Thyroid gland (tissue), 4 donors: ENCODE measurements at regions not wholly inside any gene's neighbourhood (a gene's known extent, or its start where the extent isn't known, plus 50 kb on each side); places are given as distances from the start of the nearest gene placed in this dataset.

Experiments used
- CTCF ChIP-seq, 6 experiments: fragments of 200-600 bp in 3 of 6; fragments of 450-650 bp in 3 of 6; sonication (generic) in 3 of 6; IDR thresholded peaks; one replicate each; pipeline ENCODE4 v1.5.1; 2016 to 2019; ENCODE audit warnings: antibody characterized with exemption in 6 of 6, mild to moderate bottlenecking in 2 of 6, inconsistent platforms in 1 of 6, moderate library complexity in 1 of 6
- POLR2A ChIP-seq, 2 donors: fragments of 450-650 bp; IDR thresholded peaks; one replicate each; pipeline ENCODE4 v1.6.1; 2017; ENCODE audit warnings: antibody characterized with exemption in 2 of 2, mild to moderate bottlenecking in 2 of 2, moderate library complexity in 1 of 2

- TF ChIP-seq CTCF (IDR thresholded peaks at IDR 0.05) (no peak), POLR2A (IDR thresholded peaks at IDR 0.05) (no peak)
Observed at GRCh38 chr2:105537920-105538319, 139.1 kb upstream of the FHL2 start.
